Caco-2 (cell line): ENCODE measurements at regions not wholly inside any gene's neighbourhood (a gene's known extent, or its start where the extent isn't known, plus 50 kb on each side); places are given as distances from the start of the nearest gene placed in this dataset.

ENCODE experiments used
- BruUV-seq: library from RNA; stranded (reverse); fragments of 400-500 nt; replicated peaks from 2 replicates; lab custom pipeline; 2021; lab: Mats Ljungman, UMichigan
- CTCF ChIA-PET: fragments of 300-600 bp; sonication (Branson Sonifier 250); formaldehyde crosslinking; loops from one replicate; lab custom pipeline; 2022; ENCODE audit warnings: antibody characterized with exemption; lab: Charles Lee
- POLR2A ChIA-PET: fragments of 300-600 bp; sonication (Branson Sonifier 250); formaldehyde crosslinking; loops from one replicate; lab custom pipeline; 2022; ENCODE audit warnings: antibody characterized with exemption; lab: Charles Lee
- DNase-seq, 2 experiments: peaks; one replicate each; pipeline versions ENCODE4 v3.0.0 to v3.0.0-alpha.2; 2020 to 2022
- H3K27me3 ChIP-seq: replicated peaks from 2 replicates; pipeline ENCODE4 v1.6.0; 2011; ENCODE audit warnings: low read length; ENCODE audit not compliant: control insufficient read depth, insufficient read depth
- H3K36me3 ChIP-seq: 2 replicates; pipeline ENCODE4 v1.5.1; 2011; ENCODE audit warnings: low read length; ENCODE audit not compliant: control insufficient read depth, insufficient read depth
- H3K4me1 ChIP-seq: fragments of 250-450 bp; sonication (Bioruptor Pico); 2 replicates; pipeline ENCODE4 v1.5.1; 2020; ENCODE audit warnings: mild to moderate bottlenecking
- H3K4me3 ChIP-seq: 2 replicates; pipeline ENCODE4 v1.5.1; 2011; ENCODE audit warnings: low read depth, mild to moderate bottlenecking, control low read depth, low read length
- H3K9me3 ChIP-seq: fragments of 250-450 bp; sonication (Bioruptor Pico); 2 replicates; pipeline ENCODE4 v1.5.1; 2020; ENCODE audit warnings: mild to moderate bottlenecking, moderate library complexity
- H3K27ac Mint-ChIP-seq: one replicate; pipeline ENCODE4 v1.8.0; 2022; ENCODE audit warnings: mixed read lengths; ENCODE audit not compliant: unreplicated experiment
- H3K27me3 Mint-ChIP-seq: one replicate; pipeline ENCODE4 v1.8.0; 2022; ENCODE audit warnings: mixed read lengths; ENCODE audit not compliant: insufficient read depth, unreplicated experiment
- H3K36me3 Mint-ChIP-seq: one replicate; pipeline ENCODE4 v1.8.0; 2022; ENCODE audit warnings: mild to moderate bottlenecking, mixed read lengths; ENCODE audit not compliant: insufficient read depth, unreplicated experiment
- H3K4me1 Mint-ChIP-seq: one replicate; pipeline ENCODE4 v1.8.0; 2022; ENCODE audit warnings: low read depth, mixed read lengths; ENCODE audit not compliant: unreplicated experiment
- H3K4me3 Mint-ChIP-seq: one replicate; pipeline ENCODE4 v1.8.0; 2022; ENCODE audit warnings: mild to moderate bottlenecking, moderate library complexity, mixed read lengths; ENCODE audit not compliant: unreplicated experiment
- H3K9me3 Mint-ChIP-seq: one replicate; pipeline ENCODE4 v1.8.0; 2022; ENCODE audit warnings: mixed read lengths; ENCODE audit not compliant: unreplicated experiment
- CTCF ChIP-seq, 2 experiments: fragments of 200-600 bp in 1 of 2; IDR thresholded peaks; 1 replicate in 1 of 2; 2 replicates in 1 of 2; pipeline versions ENCODE4 v1.5.1 to v1.8.0; 2011 to 2022; ENCODE audit warnings: antibody characterized with exemption in 1 of 2, control low read depth in 1 of 2, inconsistent platforms in 1 of 2, low read depth in 1 of 2, low read length in 1 of 2, mild to moderate bottlenecking in 1 of 2, moderate library complexity in 1 of 2; ENCODE audit not compliant: insufficient read depth in 1 of 2, severe bottlenecking in 1 of 2, unreplicated experiment in 1 of 2
- intact Hi-C: fragments of 100-400 bp; cut with micrococcal nuclease; formaldehyde crosslinking; loops from one replicate; pipeline ENCODE4 v1.10.0; 2022; ENCODE audit not compliant: unreplicated experiment

DNA sequence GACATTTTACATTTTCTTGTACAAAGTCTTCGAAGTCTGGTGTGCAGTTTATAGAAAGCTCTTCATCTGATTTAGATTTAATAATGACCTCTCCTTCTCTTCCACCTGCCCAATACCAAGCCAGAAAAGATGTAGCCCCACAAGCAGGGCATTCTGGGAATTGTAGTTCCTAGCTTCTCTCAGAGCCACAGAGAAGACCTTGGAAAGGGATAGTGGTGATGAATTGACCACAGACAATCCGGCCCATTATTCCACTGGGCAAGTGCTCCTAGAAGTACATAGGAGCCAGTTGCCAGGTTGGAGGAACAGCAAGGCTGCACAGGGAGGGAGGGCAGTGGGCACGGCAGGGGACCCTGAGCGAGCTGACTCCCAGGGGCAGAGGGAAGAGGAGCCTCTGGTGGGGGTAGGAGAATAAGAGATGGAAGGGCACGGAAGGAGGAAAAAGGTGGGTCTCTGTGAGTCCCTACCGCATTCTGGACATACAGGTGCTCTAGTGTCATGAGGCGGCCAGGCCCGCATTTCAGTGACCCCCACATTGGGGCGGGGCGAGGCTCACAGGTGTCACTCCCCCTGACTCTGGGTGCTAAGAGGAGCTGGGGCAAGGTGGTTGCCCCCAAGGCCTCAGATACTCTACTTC lies 152.5 kb upstream of the HAAO start:
- H3K27me3 ChIP-seq, result no peaks in the 10 kb centered on the region
- intact Hi-C loops, result loop anchor here (10.0 kb wide), 1 partner anchor 220 kb away; no protein-coding TSS in a partner anchor
- Mint-ChIP-seq H3K27me3 (no peaks in the 10 kb centered on the region), H3K27ac (no peak overlapping the region), H3K9me3 (no peaks in the 10 kb centered on the region), H3K4me1 (peaks cover 36% of the 10 kb centered on the region), H3K36me3 (no peaks in the 10 kb centered on the region), H3K4me3 (no peak overlapping the region)
- no peak overlapping the region for H3K4me3 ChIP-seq
- ChIA-PET POLR2A (interaction anchor here (0.9 kb wide), 1 partner anchor 282 kb away, joined by 4 read pairs; the partner anchor contains the start of gene ZFP36L2), CTCF (interaction anchor here (0.6 to 1.6 kb wide), 2 partner anchors 30 kb away, joined by 4 to 7 read pairs; no protein-coding TSS in a partner anchor)
- peaks cover 52% of the 10 kb centered on the region for H3K4me1 ChIP-seq
- no TSS peak for BruUV-seq
- no peak for TF ChIP-seq CTCF (IDR thresholded peaks at IDR 0.05; ENCODE audit: insufficient read depth in 1 of 2, low read depth in 1 of 2, low read length in 1 of 2, severe bottlenecking in 1 of 2, unreplicated experiment in 1 of 2)
- no peak for DNase-seq
- no peaks in the 10 kb centered on the region for H3K9me3 ChIP-seq
- H3K36me3 ChIP-seq, result no peaks in the 10 kb centered on the region

DNA sequence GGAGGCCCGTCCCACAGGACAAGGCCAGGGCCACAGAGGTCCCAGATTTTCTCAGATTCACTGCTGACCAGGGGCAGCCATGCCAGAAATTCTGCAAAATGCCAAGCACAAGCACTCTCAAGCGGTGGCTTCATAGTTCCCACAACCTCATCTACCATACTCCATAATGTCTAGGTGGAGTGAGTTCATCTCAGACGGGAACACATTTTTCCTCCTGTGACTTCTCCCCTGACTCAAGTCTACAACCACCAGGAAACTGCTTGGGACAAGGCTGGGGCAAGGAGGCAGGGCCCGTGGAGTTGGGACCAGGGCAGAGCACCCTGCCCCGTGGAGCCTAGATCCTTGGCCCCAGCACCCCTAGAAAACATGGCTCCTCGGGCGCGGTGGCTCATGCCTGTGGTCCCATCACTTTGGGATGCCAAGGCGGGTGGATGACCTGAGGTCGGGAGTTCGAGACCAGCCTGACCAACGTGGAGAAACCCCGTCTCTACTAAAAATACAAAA lies 150.7 kb upstream of the HAAO start:
- H3K4me3 Mint-ChIP-seq, result no peak overlapping the region
- Histone ChIP-seq H3K27me3 (no peaks in the 10 kb centered on the region), H3K36me3 (no peaks in the 10 kb centered on the region), H3K4me1 (peaks cover 33% of the 10 kb centered on the region), H3K4me3 (no peak overlapping the region), H3K9me3 (no peaks in the 10 kb centered on the region)
- no peak overlapping the region for H3K27ac Mint-ChIP-seq
- H3K4me1 Mint-ChIP-seq, result peaks cover 24% of the 10 kb centered on the region
- ChIA-PET POLR2A (no interaction called here), CTCF (no interaction called here)
- DNase-seq, result no peak
- TF ChIP-seq CTCF (IDR thresholded peaks at IDR 0.05; ENCODE audit: insufficient read depth in 1 of 2, low read depth in 1 of 2, low read length in 1 of 2, severe bottlenecking in 1 of 2, unreplicated experiment in 1 of 2), result no peak
- intact Hi-C loops, result loop anchor here (10.0 kb wide), 1 partner anchor 222 kb away; no protein-coding TSS in a partner anchor
- no peaks in the 10 kb centered on the region for H3K9me3 Mint-ChIP-seq
- no TSS peak for BruUV-seq
- no peaks in the 10 kb centered on the region for H3K36me3 Mint-ChIP-seq
- no peaks in the 10 kb centered on the region for H3K27me3 Mint-ChIP-seq

GRCh38 chr2:42942214-42942989 lies 150.0 kb upstream of the HAAO start:
- DNase-seq, result no peak
- no TSS peak for BruUV-seq
- TF ChIP-seq CTCF (IDR thresholded peaks at IDR 0.05; ENCODE audit: insufficient read depth in 1 of 2, low read depth in 1 of 2, low read length in 1 of 2, severe bottlenecking in 1 of 2, unreplicated experiment in 1 of 2), result no peak
- Mint-ChIP-seq H3K4me1 (peaks cover 20% of the 10 kb centered on the region), H3K36me3 (no peaks in the 10 kb centered on the region), H3K9me3 (no peaks in the 10 kb centered on the region), H3K4me3 (no peak overlapping the region), H3K27ac (no peak overlapping the region), H3K27me3 (no peaks in the 10 kb centered on the region)
- Histone ChIP-seq H3K4me3 (no peak overlapping the region), H3K27me3 (no peaks in the 10 kb centered on the region), H3K36me3 (no peaks in the 10 kb centered on the region), H3K9me3 (no peaks in the 10 kb centered on the region), H3K4me1 (peaks cover 27% of the 10 kb centered on the region)
- ChIA-PET POLR2A (no interaction called here), CTCF (interaction anchor here (1.3 kb wide), 1 partner anchor 13 kb away, joined by 4 read pairs; no protein-coding TSS in a partner anchor)
- intact Hi-C loops, result loop anchor here (10.0 kb wide), 1 partner anchor 222 kb away; no protein-coding TSS in a partner anchor
